ENCODE measurements at regions not wholly inside any gene's neighbourhood (a gene's known extent, or its start where the extent isn't known, plus 50 kb on each side); places are given as distances from the start of the nearest gene placed in this dataset.

- no peak for TF ChIP-seq POLR2A (IDR thresholded peaks at IDR 0.05)
- TF ChIP-seq, protein P1, sequence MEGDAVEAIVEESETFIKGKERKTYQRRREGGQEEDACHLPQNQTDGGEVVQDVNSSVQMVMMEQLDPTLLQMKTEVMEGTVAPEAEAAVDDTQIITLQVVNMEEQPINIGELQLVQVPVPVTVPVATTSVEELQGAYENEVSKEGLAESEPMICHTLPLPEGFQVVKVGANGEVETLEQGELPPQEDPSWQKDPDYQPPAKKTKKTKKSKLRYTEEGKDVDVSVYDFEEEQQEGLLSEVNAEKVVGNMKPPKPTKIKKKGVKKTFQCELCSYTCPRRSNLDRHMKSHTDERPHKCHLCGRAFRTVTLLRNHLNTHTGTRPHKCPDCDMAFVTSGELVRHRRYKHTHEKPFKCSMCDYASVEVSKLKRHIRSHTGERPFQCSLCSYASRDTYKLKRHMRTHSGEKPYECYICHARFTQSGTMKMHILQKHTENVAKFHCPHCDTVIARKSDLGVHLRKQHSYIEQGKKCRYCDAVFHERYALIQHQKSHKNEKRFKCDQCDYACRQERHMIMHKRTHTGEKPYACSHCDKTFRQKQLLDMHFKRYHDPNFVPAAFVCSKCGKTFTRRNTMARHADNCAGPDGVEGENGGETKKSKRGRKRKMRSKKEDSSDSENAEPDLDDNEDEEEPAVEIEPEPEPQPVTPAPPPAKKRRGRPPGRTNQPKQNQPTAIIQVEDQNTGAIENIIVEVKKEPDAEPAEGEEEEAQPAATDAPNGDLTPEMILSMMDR (IDR thresholded peaks at IDR 0.05 in 8 of 11, conservative IDR thresholded peaks at IDR 0.05 in 3 of 11): no peak
Measured at GRCh38 chr4:108458681-108459080, 161.7 kb upstream of the RPL34 start.
